ENCODE measurements at regions not wholly inside any gene's neighbourhood (a gene's known extent, or its start where the extent isn't known, plus 50 kb on each side); places are given as distances from the start of the nearest gene placed in this dataset.

DNA sequence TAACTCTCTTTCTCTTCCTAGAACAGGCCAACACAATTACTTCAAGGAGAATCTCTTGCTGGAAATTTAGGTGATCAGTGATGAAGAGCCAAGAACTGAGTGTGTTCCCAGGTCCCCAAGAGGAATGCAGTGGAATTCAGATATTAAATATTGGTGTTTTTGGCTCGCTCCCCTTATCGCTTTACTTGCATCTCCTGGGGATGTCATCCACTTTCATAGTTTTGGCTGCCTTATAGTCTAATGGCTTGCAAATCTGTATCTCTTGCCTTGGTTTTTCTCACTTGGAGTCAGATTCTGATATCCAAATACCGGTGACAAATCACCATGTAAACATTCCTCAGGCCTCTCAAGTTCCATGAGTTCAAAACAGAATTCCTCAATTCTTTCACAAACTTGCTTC lies 151.0 kb upstream of the C1orf87 start:
- TF ChIP-seq, protein P1, sequence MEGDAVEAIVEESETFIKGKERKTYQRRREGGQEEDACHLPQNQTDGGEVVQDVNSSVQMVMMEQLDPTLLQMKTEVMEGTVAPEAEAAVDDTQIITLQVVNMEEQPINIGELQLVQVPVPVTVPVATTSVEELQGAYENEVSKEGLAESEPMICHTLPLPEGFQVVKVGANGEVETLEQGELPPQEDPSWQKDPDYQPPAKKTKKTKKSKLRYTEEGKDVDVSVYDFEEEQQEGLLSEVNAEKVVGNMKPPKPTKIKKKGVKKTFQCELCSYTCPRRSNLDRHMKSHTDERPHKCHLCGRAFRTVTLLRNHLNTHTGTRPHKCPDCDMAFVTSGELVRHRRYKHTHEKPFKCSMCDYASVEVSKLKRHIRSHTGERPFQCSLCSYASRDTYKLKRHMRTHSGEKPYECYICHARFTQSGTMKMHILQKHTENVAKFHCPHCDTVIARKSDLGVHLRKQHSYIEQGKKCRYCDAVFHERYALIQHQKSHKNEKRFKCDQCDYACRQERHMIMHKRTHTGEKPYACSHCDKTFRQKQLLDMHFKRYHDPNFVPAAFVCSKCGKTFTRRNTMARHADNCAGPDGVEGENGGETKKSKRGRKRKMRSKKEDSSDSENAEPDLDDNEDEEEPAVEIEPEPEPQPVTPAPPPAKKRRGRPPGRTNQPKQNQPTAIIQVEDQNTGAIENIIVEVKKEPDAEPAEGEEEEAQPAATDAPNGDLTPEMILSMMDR (IDR thresholded peaks at IDR 0.05): no peak
- no peak for TF ChIP-seq POLR2A (IDR thresholded peaks at IDR 0.05)
